Fibroblast of peridontal ligament (primary cell): ENCODE measurements at regions not wholly inside any gene's neighbourhood (a gene's known extent, or its start where the extent isn't known, plus 50 kb on each side); places are given as distances from the start of the nearest gene placed in this dataset.

Experiments
- DNase-seq: peaks from one replicate; pipeline ENCODE4 v3.0.0-alpha.2; 2010; ENCODE audit errors: extremely low read depth

DNA sequence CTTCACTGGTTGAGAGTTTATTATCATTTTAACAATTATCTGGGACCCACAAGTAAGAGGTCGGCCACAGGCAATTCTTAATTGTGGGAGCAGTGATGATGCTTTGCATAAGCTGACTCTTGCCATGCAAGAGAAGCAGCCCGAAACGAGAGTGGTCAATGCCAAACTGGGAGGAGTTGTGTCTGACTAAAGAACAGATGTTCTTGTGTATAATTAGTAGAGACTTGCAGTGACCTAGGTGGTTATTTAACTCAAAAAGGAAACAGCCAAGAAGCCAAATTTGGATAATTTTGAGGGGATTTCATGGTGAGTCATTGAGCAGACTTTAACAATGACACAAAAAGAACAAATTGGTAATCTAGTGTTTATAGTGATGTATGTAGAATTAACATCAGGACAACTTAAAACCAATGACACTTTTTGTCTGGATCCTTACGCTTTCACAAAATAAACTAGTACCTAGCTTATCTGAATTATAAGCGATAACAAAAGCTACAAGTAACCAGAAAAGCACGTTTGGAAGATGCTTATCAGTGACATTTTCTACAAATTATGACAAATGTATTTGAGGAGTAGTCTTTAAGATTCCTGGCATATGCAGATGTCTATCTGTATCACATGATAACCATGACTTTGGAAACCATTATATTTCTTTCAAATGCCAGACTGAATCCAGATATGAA, 184.7 kb upstream of the DLGAP1 start:
- no peak for DNase-seq

DNA sequence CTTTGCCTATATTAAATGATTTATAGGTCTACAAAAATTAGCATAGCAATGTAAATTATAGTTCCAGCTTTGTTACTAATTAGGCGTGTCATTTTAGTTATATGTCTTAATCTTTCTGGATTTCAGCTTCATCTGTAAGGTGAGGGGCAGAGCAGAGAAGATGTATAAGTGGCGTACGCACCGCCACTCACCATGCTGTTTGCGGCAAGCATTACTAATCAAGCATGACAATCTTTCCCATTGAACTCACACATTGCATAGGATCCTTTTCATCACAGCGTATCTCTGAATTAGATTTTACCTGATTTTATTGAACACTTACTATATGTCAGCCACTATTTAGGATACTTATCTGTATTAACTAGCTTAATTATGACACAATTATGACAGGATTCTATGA, 183.6 kb upstream of the DLGAP1 start:
- no peak for DNase-seq

DNA sequence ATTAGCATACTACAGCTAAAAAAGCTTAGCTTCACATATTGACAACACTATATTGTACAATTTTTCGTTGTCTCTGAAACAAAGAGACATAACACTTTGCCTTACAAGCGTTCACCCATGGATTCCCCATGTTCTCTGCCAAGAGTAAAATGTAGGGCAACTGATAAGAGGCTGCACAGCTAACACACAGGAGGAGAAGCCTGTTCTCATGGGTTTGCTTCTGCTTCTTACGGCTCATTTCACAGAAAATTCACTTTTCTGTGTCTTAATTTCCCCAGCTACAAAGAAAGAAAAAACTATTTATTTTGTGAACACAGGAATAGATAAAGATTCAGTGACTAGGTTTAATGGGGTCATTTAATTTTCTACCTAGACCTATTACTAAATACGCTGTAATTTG, 182.8 kb upstream of the DLGAP1 start:
- DNase-seq: no peak

DNA sequence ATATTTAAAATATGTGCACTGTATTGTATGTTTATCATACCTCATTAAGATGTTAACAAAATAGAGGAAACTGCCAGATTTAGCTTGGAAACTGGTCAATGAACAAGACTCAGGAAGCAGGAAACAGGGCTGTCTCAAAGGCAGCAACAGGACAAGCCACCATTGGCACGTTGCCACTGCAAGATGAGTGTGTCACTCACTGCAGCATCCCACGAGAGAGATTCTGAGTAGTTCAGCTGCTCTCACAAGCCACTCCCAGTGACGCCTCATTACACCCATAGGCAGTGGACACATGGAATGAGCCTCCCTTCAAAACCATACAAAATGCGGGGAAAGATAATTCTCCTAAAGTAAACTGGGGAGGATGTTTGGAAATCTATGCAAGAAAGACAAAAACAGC, 181.9 kb upstream of the DLGAP1 start:
- DNase-seq: no peak

DNA sequence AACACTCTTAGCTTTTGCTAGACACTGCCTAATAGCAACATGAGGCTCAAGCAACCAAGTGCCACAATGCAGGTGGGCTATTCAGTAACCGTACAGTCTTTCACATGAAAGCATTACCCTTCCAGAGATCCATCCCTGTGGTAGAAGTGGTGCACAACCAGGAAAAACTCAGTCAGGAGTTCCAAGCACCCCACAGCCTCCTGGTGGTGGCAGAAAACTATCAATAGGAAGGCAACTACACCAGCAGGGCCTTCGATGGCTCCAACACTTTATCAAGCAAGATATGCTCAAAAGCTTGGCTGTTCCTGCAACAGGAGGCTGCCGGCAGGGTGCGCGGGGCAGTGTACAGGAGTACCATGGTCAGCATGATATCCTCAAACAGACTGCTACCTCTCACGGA, 176.1 kb upstream of the DLGAP1 start:
- no peak for DNase-seq

DNA sequence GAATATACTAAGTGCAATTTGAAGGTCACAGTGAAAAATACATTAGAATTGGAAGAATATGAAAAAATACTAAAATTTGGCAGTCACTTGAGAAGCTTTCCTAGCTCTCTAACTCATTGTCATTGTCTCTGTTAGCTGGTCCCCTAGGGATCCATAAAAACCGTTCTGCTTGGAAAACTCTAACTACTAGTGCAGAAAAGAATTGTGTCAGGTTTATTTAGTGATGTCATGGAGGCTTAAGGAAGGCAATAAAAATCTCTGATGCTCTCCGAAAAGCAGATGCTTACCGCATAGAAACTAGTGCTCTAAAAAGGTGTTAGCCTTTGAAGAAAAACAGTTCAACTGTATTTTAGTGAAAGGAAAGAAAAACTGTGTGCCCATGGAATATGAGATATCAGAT, 150.1 kb upstream of the DLGAP1 start:
- DNase-seq: no peak

DNA sequence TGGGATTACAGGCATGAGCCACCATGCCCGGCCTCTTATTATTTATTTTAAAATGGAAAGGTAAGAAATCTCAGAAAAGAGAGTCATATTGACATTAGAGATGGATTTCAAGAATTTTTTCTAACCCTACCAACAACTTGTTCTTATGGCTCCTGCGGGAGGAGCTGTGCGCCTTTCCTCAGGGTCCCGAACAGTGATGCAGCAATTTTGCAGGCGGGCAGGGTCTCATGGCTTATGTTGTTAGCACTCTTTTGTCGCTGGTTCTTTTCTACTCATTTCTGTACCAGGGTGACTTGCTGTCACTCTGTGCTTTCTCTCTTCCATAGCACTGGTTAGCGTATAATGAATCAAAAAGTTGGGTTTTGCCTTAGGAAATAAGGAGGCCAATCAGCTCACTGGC, 148.8 kb upstream of the DLGAP1 start:
- no peak for DNase-seq

DNA sequence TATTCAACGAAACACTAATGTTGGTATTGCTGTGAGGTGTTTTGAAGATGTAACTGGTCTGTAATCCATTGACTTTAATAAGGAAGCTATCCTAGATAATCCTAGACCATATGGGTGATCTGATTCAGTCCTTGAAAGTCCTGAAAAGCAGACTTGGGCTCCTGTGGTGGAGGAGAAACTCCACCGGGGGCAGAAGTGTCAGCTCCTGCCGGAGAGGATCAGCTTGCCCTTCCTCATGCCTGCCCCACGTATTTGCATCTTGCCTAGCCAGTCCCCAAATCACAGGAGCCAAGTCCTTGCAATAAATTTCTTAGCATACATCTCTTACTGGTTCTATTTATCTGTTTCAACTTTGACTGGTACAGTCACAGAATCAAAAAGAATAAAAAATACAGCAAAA, 144.2 kb upstream of the DLGAP1 start:
- DNase-seq: no peak

DNA sequence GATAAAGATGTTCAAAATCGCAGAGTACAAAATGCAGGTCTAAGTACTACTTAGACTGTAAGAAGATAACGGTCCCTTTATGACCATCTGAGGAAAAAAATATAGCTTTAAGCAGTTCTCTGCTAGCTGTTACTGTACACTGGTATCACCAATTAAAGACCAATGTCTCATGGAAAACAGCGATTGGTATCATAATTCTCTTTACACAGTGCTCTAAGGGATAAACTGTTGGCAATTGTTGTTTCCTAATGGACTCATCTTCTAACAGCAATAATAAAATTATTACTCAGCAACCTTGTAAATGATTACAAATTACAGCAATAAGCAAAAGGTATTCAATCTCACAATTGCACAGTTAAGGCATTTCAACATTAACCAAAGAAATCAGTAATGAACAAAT, 142.2 kb upstream of the DLGAP1 start:
- no peak for DNase-seq

DNA sequence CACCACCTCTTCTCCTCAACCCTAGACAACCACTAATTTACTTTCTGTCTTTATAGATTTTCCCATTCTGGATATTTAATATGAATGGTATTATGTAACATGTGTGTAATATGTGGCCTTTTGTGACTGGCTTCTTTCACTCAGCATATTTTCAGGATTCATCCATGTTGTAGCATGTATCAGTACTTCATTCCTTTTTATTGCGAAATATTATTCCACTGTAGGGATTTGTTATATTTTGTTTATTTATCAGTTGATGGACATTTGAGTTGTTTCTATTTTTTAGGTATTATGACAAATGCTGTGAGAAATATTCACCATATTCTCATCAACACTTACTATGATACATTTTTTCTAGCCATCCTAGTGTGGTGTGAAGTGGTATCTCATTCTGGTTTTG, 138.8 kb upstream of the DLGAP1 start:
- no peak for DNase-seq

DNA sequence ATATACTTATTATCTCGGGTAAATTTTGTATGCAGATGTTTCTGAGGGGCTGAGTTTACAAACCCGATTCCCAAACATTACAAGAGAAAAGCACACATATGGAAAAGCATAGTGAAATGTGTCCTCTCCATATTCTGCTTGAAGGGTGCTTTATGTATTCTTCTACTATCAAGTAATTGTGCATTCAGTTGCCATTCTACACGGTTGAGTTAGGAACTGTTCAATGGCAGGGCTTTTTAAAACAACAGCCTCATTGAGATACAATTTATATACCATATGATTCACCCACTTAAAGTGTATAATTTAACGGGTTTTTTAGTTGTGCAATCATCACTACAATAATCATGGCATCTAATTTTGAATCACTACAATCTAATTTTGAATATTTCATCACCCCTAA, 138.4 kb upstream of the DLGAP1 start:
- no peak for DNase-seq

DNA sequence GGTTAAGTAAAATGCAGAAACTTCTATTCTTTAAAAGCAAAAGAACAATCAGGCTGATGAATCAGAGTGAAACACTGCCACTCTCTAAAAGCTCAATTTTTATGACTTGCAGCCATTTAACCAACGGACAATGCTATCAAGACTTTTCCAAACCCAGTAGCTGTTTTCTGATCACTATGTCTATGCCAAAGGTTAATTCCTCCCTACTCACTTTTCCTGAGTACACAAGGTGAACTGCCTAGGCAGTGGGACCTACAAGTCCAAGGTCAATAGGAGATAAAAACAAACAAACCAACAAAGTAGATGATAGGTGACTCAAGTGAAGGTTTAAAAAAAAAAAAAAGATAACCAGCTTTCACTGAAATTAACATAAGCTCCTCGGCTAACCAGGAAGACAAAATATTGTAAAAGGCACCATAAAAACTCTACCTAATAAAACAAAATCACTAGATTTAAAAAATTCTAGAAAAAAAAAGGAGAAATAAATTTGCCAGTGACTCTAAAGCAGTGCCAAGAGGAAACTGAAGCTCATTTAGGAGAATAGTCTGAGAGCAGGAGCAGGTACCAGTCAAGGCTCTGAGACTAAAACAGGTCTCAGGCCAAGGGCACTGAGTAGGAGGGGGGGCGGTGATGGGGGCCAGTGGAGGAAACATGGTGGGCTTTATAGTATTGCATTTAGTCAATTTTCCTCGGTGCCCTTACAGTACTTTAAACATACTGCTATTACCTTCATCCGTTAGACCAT, 134.1 kb upstream of the DLGAP1 start:
- DNase-seq: no peak

DNA sequence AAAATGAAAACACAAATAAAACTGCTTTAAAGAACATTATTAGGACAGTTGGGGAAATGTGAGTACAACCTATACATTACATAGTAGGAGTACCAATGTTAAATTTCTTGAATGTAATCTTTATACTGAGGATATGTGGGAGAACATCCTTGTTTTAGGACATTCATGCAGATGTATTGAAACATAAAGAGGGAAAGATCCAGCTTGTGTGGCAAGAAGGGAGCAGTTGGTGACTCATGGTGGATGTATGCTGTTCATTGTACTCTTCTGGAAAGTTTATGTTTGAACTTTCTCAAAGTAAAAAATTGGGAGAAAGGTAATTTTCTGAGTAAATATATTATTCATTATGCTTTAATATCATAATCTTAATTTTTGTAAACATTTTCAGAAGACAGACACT, 132.1 kb upstream of the DLGAP1 start:
- DNase-seq: no peak

DNA sequence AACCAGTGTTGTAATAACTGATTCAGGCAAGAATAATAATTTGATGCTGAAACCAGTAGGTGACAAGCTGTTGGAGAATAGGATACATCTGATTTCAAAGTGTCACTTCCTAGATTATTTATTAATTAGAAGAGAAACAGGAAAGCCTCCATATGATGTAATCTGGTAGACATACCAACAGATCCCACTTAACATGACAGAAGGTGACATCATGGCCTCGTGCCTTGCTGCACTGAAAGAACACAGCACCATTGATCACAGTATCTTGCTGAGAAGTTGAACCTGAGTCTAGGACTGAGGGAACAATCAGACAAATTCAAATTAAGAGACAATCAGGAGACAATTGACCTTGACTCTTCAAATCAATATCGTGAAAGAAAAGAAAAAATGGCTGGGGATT, 131.6 kb upstream of the DLGAP1 start:
- DNase-seq: no peak

DNA sequence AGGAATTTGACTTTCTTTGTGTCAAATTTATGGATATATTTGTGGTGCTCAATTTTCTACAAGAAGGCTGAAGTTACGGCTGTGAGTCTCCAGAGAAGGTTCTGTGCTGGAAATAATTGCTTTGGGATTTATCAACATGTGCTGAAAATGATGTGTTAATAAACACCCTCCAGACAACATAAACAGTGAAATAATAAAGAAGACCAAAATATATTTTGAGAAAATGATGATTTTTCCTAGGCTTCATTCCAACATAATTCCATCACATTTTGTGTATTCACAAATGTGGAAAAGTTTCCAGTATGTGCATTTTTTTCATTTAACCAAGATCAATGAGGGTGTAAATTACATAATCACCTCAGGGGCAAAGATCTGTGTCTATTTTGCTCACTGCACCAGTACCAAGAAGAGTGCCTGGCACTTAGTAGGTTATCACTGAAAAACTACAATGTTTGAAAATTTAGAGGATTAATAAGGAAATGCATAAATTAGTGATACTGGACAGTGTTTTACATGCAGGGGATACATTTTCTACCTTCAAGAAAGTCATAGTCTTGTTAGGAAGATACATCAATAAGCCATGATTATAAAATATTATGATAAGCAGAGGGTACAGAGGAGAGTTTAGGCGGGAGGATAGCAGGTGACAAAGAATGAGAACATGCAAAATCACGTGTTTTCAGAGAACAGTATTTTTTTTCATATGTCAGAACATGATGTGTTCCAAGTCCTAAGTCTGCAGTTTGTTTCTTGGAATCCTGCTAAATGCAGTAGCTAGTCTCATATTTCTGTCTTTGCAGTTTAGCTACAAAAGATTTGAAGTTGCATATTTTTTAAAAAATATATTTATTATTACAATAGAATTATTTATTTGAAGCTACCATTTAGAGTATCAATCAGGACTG, 127.6 kb upstream of the DLGAP1 start:
- DNase-seq: no peak

DNA sequence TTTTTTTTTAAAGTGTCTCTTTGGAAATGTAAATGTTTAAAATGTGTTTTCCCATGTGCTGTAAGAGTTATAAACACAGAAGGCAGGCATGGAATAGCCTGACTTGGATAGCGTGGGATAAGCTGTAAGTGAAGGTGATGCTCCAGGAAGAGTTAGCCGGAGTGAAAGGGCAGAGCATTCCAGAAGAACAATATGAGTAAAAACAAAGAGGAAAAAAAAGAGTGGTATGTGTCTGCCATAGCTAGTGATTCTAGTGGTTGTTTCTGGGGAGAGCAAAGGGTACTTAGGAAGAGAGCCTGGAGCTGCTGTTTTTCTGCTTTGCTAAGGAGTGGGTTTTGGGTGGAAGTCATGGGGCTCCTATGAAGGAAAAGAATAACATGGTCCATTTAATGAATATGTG, 126.9 kb upstream of the DLGAP1 start:
- DNase-seq: no peak

DNA sequence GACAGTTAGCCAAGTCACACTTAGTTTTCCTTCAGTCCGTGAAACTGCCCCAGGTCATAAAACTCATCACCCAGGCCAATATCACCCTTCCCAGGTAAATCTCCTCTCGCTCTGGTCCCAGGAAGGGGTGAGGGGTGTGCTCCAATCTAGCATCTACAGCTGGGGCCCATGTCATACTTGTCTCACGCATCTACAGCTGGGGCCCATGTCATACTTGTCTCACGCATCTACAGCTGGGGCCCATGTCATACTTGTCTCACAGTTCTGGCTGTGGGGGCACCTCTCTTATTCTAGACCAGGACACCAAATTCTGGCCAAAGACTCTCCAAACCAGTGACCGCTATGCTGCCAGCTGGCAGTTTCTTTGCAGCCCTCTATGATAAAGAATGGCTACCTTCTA, 123.3 kb upstream of the DLGAP1 start:
- no peak for DNase-seq

DNA sequence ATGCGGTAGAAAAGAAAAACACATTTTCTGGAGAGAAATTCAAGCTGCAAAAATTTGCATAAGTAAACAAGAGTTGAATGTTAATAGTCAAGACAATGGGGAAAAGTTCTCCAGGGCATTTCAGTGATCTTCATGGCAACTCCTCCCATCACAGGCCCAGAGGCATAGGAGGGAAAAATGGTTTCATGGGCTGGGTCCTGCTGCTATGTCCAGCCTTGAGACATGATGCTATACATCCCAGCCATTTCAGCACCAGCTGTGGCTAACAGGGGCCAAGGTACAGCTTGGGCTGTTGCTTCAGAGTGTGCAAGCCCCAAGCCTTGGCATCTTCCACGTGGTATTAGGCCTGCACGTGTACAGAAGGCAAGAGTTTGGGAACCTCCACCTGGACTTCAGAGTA, 118.6 kb upstream of the DLGAP1 start:
- no peak for DNase-seq

DNA sequence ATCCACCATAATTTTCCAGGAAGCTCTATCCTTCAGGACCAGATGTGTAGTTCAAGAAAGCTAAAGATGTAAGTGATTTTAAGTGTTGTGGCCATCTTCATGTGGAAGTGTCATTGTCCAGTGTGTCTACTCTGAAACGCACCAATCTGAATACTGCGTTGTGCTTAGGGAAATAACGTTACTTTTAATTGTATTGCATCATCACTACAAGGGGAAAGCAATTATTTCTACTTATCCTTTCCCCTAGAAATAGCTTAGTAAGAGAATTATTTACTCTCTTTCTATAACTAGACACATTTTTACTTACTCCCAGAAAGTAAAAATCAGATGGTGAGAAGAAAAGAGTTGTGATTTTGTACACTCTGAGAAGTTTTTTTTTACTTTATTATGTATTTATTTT, 102.4 kb upstream of the DLGAP1 start:
- DNase-seq: no peak

DNA sequence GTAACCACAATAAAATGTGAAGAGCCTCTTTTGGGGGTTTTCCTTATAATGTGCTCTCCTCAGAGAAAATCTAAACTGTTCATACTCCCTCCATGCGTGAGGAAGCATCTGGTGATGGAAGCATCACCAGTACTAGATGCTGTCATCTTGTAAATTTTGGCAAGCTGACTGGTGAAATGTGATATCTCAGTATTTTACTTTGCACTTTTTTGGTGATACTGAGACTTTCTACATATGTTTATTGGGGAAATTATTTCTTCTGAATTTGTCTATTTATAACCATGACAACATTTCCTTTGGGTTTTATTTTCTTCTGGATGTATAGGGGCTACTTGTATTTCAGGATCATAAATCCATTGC, 95.9 kb upstream of the DLGAP1 start:
- DNase-seq: no peak

DNA sequence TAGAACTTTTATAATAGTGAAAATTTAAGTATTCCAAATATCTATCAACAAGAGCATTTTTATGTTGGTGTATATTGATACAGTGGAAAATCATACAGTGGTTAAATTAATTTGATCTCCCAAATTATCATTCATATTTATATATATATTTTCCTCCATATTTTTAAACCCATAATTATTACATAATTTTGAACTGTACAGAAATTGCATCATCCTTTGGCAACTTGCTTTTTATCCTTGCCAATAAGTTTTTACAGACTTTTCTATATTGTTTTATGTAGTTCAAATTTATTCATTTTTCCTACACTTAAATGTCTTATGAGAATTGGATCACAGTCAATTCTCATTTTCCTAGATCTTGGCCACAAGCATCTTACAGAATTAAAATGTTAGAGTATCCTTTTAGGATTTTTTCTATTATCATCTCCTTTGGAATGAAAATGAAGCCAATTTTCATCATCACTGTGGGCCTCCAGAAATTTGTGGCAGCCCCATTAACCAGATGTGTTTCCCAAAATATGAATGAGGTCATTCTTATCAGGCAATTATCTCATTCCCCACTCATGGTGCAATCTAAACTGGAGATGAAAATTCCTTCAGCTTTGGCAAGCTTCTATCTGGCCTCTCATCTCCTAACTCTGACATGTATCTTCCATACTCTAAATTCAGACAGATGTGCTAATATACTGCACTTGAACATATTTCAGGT, 94.2 kb upstream of the DLGAP1 start:
- no peak for DNase-seq

DNA sequence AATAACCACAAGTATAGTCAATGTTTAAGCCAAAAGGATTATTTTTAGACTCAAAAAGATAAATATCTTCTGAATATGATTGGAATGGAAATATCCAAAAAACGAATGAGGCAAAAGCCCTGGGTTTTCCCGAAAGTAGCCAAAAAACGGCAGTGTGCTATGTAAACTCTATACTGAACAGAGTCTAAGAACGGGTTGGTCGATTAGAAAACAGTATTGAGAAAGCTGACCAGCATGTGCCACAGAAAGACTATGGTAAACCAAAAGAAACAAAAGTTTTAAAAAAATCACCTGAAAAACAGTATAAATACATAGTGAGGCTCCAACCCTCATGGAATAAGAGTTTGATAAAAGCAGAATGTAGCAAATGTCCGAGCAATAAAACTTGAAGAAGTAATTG, 92.0 kb upstream of the DLGAP1 start:
- DNase-seq: no peak
